ENCODE measurements at regions not wholly inside any gene's neighbourhood (a gene's known extent, or its start where the extent isn't known, plus 50 kb on each side); places are given as distances from the start of the nearest gene placed in this dataset.

- TF ChIP-seq, protein P1, sequence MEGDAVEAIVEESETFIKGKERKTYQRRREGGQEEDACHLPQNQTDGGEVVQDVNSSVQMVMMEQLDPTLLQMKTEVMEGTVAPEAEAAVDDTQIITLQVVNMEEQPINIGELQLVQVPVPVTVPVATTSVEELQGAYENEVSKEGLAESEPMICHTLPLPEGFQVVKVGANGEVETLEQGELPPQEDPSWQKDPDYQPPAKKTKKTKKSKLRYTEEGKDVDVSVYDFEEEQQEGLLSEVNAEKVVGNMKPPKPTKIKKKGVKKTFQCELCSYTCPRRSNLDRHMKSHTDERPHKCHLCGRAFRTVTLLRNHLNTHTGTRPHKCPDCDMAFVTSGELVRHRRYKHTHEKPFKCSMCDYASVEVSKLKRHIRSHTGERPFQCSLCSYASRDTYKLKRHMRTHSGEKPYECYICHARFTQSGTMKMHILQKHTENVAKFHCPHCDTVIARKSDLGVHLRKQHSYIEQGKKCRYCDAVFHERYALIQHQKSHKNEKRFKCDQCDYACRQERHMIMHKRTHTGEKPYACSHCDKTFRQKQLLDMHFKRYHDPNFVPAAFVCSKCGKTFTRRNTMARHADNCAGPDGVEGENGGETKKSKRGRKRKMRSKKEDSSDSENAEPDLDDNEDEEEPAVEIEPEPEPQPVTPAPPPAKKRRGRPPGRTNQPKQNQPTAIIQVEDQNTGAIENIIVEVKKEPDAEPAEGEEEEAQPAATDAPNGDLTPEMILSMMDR (IDR thresholded peaks at IDR 0.05; ENCODE audit: extremely low read depth in 1 of 2, insufficient read depth in 1 of 2, low read depth in 1 of 2, low read length in 2 of 2) = no peak
- TF ChIP-seq EZH2 (IDR thresholded peaks at IDR 0.05; ENCODE audit: borderline replicate concordance, low read depth, low read length, severe bottlenecking) (no peak), POLR2A (IDR thresholded peaks at IDR 0.05; ENCODE audit: low read depth, low read length) (no peak)
These were observed 302.4 kb upstream of the ZNF462 start for GRCh38 chr9:106560540-106560939.
